ENCODE measurements at regions not wholly inside any gene's neighbourhood (a gene's known extent, or its start where the extent isn't known, plus 50 kb on each side); places are given as distances from the start of the nearest gene placed in this dataset.

- no peak overlapping the region for H3K27ac Mint-ChIP-seq
- no peak overlapping the region for H3K4me3 ChIP-seq
- TF ChIP-seq EZH2phosphoT487 (IDR thresholded peaks at IDR 0.05) (no peak), EZH2 (IDR thresholded peaks at IDR 0.05) (no peak), CTCF (IDR thresholded peaks at IDR 0.05) (no peak)
- no peak overlapping the region for H3K4me3 Mint-ChIP-seq
- no peak overlapping the region for H2AFZ ChIP-seq (replicated peaks)
- no peak overlapping the region for H3K9ac ChIP-seq
- no peaks in the 10 kb centered on the region for H4K20me1 ChIP-seq (ENCODE audit: low read depth)
- no peaks in the 10 kb centered on the region for H3K36me3 Mint-ChIP-seq
- no peaks in the 10 kb centered on the region for H3K9me3 ChIP-seq (ENCODE audit: low read depth)
- H3K27me3 ChIP-seq, result no peaks in the 10 kb centered on the region
- no peaks in the 10 kb centered on the region for H3K36me3 ChIP-seq
- H3K27ac ChIP-seq, result no peak overlapping the region
- peaks cover 2% of the 10 kb centered on the region for H3K27me3 Mint-ChIP-seq (ENCODE audit: insufficient read depth, low read depth)
- H3K4me1 ChIP-seq, result no peaks in the 10 kb centered on the region
- no peaks in the 10 kb centered on the region for H3F3A ChIP-seq (ENCODE audit: low read depth)
- H3K9me3 Mint-ChIP-seq, result peaks cover 14% of the 10 kb centered on the region
- no peak for DNase-seq (ENCODE audit: low spot score)
- no peaks in the 10 kb centered on the region for H3K79me2 ChIP-seq (ENCODE audit: low read depth)
- peaks cover 7% of the 10 kb centered on the region for H3K4me1 Mint-ChIP-seq
- no peak overlapping the region for H3K4me2 ChIP-seq
Observed at GRCh38 chr2:3025984-3026383, 351.6 kb downstream of the EIPR1 start.

DNA sequence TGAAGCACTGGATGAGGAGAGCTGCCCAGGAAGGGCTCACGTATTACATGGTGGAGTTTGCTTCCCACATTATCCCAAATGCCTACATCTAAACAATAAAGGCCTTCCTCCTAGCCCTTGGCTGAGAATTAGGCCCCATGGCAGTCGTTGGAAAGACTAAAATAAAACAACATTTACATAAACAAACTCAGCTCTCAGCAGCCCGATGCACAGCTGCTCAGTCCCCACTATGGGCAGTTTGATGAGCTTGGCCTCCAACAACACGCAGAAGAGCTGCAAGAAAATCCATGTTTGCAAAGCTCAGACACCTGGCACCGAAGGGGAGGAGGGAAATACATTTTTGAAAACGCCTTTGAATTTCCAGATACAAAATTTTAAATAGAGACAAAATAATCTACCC is 352.4 kb downstream of the EIPR1 start:
- Histone ChIP-seq H3K27me3 (no peaks in the 10 kb centered on the region), H4K20me1 (ENCODE audit: low read depth) (no peaks in the 10 kb centered on the region), H3F3A (ENCODE audit: low read depth) (no peaks in the 10 kb centered on the region), H3K9me3 (ENCODE audit: low read depth) (no peaks in the 10 kb centered on the region), H3K4me3 (no peak overlapping the region), H3K79me2 (ENCODE audit: low read depth) (no peaks in the 10 kb centered on the region), H3K36me3 (no peaks in the 10 kb centered on the region), H3K9ac (no peak overlapping the region), H3K4me1 (no peaks in the 10 kb centered on the region), H3K27ac (no peak overlapping the region), H2AFZ (replicated peaks) (no peak overlapping the region), H3K4me2 (no peak overlapping the region)
- H3K9me3 Mint-ChIP-seq, result peaks cover 11% of the 10 kb centered on the region
- peaks cover 2% of the 10 kb centered on the region for H3K27me3 Mint-ChIP-seq (ENCODE audit: insufficient read depth, low read depth)
- no peak for DNase-seq (ENCODE audit: low spot score)
- no peak overlapping the region for H3K27ac Mint-ChIP-seq
- peaks cover 7% of the 10 kb centered on the region for H3K4me1 Mint-ChIP-seq
- H3K4me3 Mint-ChIP-seq, result no peak overlapping the region
- TF ChIP-seq EZH2phosphoT487 (IDR thresholded peaks at IDR 0.05) (no peak), EZH2 (IDR thresholded peaks at IDR 0.05) (no peak), CTCF (IDR thresholded peaks at IDR 0.05) (no peak)
- H3K36me3 Mint-ChIP-seq, result no peaks in the 10 kb centered on the region

GRCh38 chr2:3024401-3024935 is 353.1 kb downstream of the EIPR1 start:
- H4K20me1 ChIP-seq (ENCODE audit: low read depth), result no peaks in the 10 kb centered on the region
- no peak overlapping the region for H2AFZ ChIP-seq (replicated peaks)
- no peak overlapping the region for H3K4me2 ChIP-seq
- no peaks in the 10 kb centered on the region for H3K27me3 ChIP-seq
- H3K9ac ChIP-seq, result no peak overlapping the region
- H3K27ac Mint-ChIP-seq, result no peak overlapping the region
- H3K4me1 Mint-ChIP-seq, result peaks cover 7% of the 10 kb centered on the region
- peaks cover 2% of the 10 kb centered on the region for H3K27me3 Mint-ChIP-seq (ENCODE audit: insufficient read depth, low read depth)
- H3K4me3 ChIP-seq, result no peak overlapping the region
- DNase-seq (ENCODE audit: low spot score), result no peak
- TF ChIP-seq EZH2 (IDR thresholded peaks at IDR 0.05) (no peak), CTCF (IDR thresholded peaks at IDR 0.05) (no peak), EZH2phosphoT487 (IDR thresholded peaks at IDR 0.05) (no peak)
- no peaks in the 10 kb centered on the region for H3K4me1 ChIP-seq
- no peaks in the 10 kb centered on the region for H3K79me2 ChIP-seq (ENCODE audit: low read depth)
- no peaks in the 10 kb centered on the region for H3K36me3 ChIP-seq
- no peak overlapping the region for H3K27ac ChIP-seq
- no peaks in the 10 kb centered on the region for H3K36me3 Mint-ChIP-seq
- peaks cover 8% of the 10 kb centered on the region for H3K9me3 Mint-ChIP-seq
- no peaks in the 10 kb centered on the region for H3F3A ChIP-seq (ENCODE audit: low read depth)
- no peak overlapping the region for H3K4me3 Mint-ChIP-seq
- no peaks in the 10 kb centered on the region for H3K9me3 ChIP-seq (ENCODE audit: low read depth)
